ENCODE measurements at regions not wholly inside any gene's neighbourhood (a gene's known extent, or its start where the extent isn't known, plus 50 kb on each side); places are given as distances from the start of the nearest gene placed in this dataset.

DNA sequence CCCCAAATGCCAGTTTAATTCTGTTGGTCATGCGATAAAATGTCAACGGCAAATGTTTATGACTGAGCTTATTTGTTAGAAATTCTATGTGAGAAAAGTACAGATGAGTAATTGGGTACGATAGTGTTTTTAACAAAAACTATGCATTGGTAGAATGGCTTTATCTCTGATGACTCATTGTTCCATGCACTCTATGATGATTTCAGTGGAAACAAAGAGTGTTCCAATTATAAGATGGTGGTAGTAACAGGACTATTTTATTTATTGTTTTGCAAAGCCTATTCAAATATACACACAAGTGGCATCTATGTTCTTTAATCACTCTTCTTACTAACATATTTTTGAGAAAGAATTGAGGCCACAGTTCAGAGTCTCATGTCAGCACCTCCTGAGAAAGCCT lies 353.7 kb upstream of the IRX2 start:
- TF ChIP-seq, protein P1, sequence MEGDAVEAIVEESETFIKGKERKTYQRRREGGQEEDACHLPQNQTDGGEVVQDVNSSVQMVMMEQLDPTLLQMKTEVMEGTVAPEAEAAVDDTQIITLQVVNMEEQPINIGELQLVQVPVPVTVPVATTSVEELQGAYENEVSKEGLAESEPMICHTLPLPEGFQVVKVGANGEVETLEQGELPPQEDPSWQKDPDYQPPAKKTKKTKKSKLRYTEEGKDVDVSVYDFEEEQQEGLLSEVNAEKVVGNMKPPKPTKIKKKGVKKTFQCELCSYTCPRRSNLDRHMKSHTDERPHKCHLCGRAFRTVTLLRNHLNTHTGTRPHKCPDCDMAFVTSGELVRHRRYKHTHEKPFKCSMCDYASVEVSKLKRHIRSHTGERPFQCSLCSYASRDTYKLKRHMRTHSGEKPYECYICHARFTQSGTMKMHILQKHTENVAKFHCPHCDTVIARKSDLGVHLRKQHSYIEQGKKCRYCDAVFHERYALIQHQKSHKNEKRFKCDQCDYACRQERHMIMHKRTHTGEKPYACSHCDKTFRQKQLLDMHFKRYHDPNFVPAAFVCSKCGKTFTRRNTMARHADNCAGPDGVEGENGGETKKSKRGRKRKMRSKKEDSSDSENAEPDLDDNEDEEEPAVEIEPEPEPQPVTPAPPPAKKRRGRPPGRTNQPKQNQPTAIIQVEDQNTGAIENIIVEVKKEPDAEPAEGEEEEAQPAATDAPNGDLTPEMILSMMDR (IDR thresholded peaks at IDR 0.05) = no peak
- TF ChIP-seq POLR2A (IDR thresholded peaks at IDR 0.05) (no peak), EP300 (IDR thresholded peaks at IDR 0.05) (no peak)
- Histone ChIP-seq H3K36me3 (no peaks in the 10 kb centered on the region), H3K9me3 (no peaks in the 10 kb centered on the region), H3K27me3 (peaks cover 0 to 17% of the 10 kb centered on the region in 2 donors), H3K4me3 (no peak overlapping the region), H3K27ac (no peak overlapping the region), H3K4me1 (no peaks in the 10 kb centered on the region)
- WGBS, 2 donors = 67 to 70% methylated on average over 3 of the region's 3 CpGs
- DNase-seq (ENCODE audit: low spot score in 2 of 2) = no peak

DNA sequence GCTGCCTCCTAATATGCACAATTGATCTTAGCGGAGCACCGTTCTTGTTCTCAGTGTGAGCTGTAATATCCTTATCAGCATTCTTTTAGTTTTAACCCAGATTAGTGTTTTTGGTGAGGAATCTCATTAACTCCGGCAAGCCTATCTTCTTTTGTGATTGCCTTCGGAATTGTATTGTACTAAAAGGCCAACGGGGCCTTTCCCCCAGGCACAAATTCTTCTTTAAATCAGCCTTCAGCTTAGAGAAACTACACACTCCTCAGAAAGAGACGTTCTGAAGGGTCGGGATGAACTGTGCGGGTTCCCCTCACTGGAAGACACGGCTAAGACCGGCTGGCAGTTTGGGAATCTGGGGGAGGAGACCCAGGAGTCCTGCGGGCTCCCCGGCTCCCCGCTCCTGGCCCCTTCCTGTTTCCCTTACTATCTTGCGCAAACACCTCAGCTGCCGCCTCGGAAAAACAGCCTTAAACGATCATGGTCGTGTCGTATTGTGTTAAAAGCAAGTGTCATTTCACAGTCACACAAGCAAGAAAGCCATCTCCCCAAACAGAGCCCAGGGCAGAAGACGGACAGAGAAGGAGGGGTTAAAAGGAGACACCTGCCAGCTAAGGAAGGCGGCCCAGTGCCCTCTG lies 353.1 kb upstream of the IRX2 start:
- H3K27me3 ChIP-seq = peaks cover 0 to 17% of the 10 kb centered on the region in 2 donors

DNA sequence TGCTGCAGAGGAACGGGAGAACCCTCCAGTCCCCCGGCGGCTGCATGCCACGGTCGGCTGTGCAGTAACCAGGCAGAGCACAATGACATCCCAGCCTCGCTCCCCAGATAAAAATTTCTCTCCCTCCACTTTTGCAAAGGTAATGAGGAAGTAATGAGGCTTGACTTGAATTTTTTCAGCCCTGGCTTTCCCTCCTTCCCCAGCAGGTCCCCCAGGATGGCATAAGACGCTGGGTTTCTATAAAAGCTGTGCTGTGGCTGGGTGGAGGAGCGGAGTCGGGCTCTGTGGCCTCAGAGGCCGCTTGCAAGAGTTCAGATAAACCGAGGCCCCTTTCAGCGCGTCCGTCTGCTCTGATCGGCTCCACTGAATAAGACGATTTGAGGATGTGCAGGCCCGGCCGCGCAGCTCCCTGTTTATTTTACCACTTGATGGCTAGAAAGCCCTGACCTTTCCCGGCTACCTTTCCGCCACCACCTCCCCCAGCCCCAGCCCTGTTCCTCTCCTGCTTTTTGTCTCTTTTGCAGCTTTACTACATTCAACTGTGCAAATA lies 351.9 kb upstream of the IRX2 start:
- 27 to 43% methylated on average over 21 of the region's 21 CpGs for WGBS, 2 donors
- DNase-seq (ENCODE audit: low spot score in 2 of 2) = no peak
- Histone ChIP-seq H3K27me3 (peaks cover 0 to 17% of the 10 kb centered on the region in 2 donors), H3K36me3 (no peaks in the 10 kb centered on the region), H3K27ac (no peak overlapping the region), H3K4me1 (no peaks in the 10 kb centered on the region), H3K4me3 (no peak overlapping the region), H3K9me3 (no peaks in the 10 kb centered on the region)
- TF ChIP-seq, protein P1 (IDR thresholded peaks at IDR 0.05) = no peak
- TF ChIP-seq POLR2A (IDR thresholded peaks at IDR 0.05) (no peak), EP300 (IDR thresholded peaks at IDR 0.05) (no peak)

More for the DNA sequence above, 353.1 kb upstream of the IRX2 start:
- no peak overlapping the region for H3K27ac ChIP-seq
- no peaks in the 10 kb centered on the region for H3K4me1 ChIP-seq
- 18 to 22% methylated on average over 21 of the region's 21 CpGs for WGBS, 2 donors
- H3K36me3 ChIP-seq = no peaks in the 10 kb centered on the region
- TF ChIP-seq, protein P1 (IDR thresholded peaks at IDR 0.05) = no peak
- no peak for TF ChIP-seq POLR2A (IDR thresholded peaks at IDR 0.05)
- TF ChIP-seq EP300 (IDR thresholded peaks at IDR 0.05) = no peak
- no peak overlapping the region for H3K4me3 ChIP-seq
- H3K9me3 ChIP-seq = no peaks in the 10 kb centered on the region
- no peak for DNase-seq (ENCODE audit: low spot score in 2 of 2)

DNA sequence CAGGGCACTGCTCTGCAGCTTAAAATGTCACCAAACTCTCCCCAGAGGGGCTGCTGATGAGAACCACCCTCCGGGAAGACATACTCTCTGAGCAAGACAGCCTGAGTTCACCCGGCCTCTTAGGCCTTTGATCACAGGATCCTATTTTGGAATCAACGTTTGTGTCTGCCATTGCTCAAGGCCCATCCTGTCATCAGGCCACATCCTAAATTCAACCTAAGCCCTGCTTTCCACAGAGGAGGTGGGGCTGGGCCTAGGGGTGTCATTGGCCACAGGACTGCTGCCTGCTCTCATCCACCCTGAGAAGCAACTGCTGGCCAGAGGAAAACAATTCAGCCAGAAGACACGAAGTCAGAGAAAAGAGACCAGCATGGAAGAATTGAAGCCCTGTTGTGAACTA lies 351.1 kb upstream of the IRX2 start:
- TF ChIP-seq POLR2A (IDR thresholded peaks at IDR 0.05) (no peak), EP300 (IDR thresholded peaks at IDR 0.05) (no peak)
- TF ChIP-seq, protein P1 (IDR thresholded peaks at IDR 0.05) = no peak
- no peak overlapping the region for H3K27ac ChIP-seq
- H3K4me1 ChIP-seq = no peaks in the 10 kb centered on the region
- DNase-seq (ENCODE audit: low spot score in 2 of 2) = no peak
- 55 to 62% methylated on average over 4 of the region's 4 CpGs for WGBS, 2 donors
- H3K4me3 ChIP-seq = no peak overlapping the region
- H3K36me3 ChIP-seq = no peaks in the 10 kb centered on the region
- no peaks in the 10 kb centered on the region for H3K9me3 ChIP-seq
- peaks cover 0 to 17% of the 10 kb centered on the region in 2 donors for H3K27me3 ChIP-seq

GRCh38 chr5:3101561-3101960 lies 350.1 kb upstream of the IRX2 start:
- no peak for DNase-seq (ENCODE audit: low spot score in 2 of 2)
- Histone ChIP-seq H3K27me3 (peaks cover 0 to 17% of the 10 kb centered on the region in 2 donors), H3K9me3 (no peaks in the 10 kb centered on the region), H3K4me3 (no peak overlapping the region), H3K4me1 (no peaks in the 10 kb centered on the region), H3K27ac (no peak overlapping the region), H3K36me3 (no peaks in the 10 kb centered on the region)
- no peak for TF ChIP-seq EP300 (IDR thresholded peaks at IDR 0.05)
- no peak for TF ChIP-seq POLR2A (IDR thresholded peaks at IDR 0.05)
- TF ChIP-seq, protein P1 (IDR thresholded peaks at IDR 0.05) = no peak
- 42 to 47% methylated on average over 6 of the region's 6 CpGs for WGBS, 2 donors

Data from tibial nerve (tissue), 4 donors.